HG02884 (cell line): ENCODE measurements at regions not wholly inside any gene's neighbourhood (a gene's known extent, or its start where the extent isn't known, plus 50 kb on each side); places are given as distances from the start of the nearest gene placed in this dataset.
"Not testable (repeated sequence)": the region's sequence is repeated elsewhere in the genome, so short reads cannot be mapped to it uniquely, and the experiment has no call there.

Experiments used
- ATAC-seq: cut with Tn5 transposase; IDR thresholded peaks from one replicate; pipeline ENCODE4 v1.9.1; 2021; ENCODE audit warnings: mild to moderate bottlenecking, moderate library complexity; ENCODE audit not compliant: unreplicated experiment

GRCh38 chrX:151042842-151043241 is 59.7 kb downstream of the HMGB3 start:
- no peak for ATAC-seq

GRCh38 chrX:151066373-151066772 is 83.2 kb downstream of the HMGB3 start:
- not testable (repeated sequence) for ATAC-seq

- no peak for ATAC-seq
Measured at GRCh38 chrX:151073767-151074166, 90.6 kb downstream of the HMGB3 start.

GRCh38 chrX:151081016-151081415 is 95.4 kb upstream of the GPR50 start:
- ATAC-seq, result no peak

- ATAC-seq, result peak; percentile 93
Measured at GRCh38 chrX:151082077-151082948, 94.1 kb upstream of the GPR50 start.

- no peak for ATAC-seq
Measured at GRCh38 chrX:151084454-151084853, 91.9 kb upstream of the GPR50 start.

GRCh38 chrX:151085207-151085606 is 91.2 kb upstream of the GPR50 start:
- no peak for ATAC-seq

GRCh38 chrX:151088221-151088620 is 88.2 kb upstream of the GPR50 start:
- ATAC-seq, result no peak

- ATAC-seq, result no peak
Measured at GRCh38 chrX:151099001-151099400, 77.4 kb upstream of the GPR50 start.

GRCh38 chrX:151100799-151101198 is 75.6 kb upstream of the GPR50 start:
- no peak for ATAC-seq

- ATAC-seq, result not testable (repeated sequence)
Measured at GRCh38 chrX:151113200-151113599, 63.2 kb upstream of the GPR50 start.
